ENCODE measurements at regions not wholly inside any gene's neighbourhood (a gene's known extent, or its start where the extent isn't known, plus 50 kb on each side); places are given as distances from the start of the nearest gene placed in this dataset.

DNA sequence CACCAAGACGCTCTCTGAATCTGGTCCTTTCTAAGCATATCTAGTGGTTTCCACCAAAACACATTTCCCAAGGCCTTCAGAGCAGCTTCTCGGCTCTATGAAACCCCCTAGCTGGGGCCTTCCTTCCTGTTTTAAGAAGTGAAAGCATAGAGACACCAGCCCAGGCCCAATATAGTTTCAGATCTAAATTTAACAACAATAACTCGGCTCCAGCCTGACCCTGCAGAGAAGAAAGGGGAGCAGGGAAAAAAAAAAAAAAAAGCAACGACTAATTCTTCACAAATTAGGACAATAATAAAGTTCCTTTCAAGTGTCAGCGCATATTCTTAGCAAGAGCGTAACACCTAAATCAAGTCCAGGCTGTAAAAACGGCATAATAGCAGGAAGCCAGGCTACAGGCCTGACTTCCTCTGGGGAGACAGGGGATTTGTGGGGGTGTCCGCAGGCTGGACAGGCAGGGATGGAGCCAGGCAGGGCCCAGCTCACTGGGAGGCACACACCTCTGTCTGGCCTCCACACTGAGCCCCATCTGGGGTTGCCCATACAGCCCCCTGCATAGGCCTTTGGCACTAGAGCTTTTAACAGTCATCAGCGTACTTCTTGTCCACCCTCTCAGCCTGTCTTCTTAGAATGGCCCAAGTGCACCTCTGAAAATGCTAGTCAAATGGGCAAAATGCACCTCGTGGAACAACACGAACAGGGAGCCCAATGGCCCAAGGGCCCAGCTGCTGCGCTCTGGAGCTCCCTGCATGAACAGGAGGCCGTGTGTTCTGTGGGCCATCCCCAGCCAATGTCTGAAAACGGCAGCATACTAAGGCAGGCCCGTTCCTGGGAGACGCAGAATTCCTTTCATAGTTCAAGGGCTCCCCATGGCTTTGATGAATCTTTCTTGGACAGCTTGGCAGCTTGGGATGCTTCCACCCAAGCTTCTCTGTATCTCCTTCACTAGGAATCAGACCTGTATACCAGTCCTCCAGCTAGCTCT is 772.9 kb downstream of the MED13L start:
- DNase-seq (ENCODE audit: low spot score): no peak
- intact Hi-C loops (cut with DNase I): no loop called here

DNA sequence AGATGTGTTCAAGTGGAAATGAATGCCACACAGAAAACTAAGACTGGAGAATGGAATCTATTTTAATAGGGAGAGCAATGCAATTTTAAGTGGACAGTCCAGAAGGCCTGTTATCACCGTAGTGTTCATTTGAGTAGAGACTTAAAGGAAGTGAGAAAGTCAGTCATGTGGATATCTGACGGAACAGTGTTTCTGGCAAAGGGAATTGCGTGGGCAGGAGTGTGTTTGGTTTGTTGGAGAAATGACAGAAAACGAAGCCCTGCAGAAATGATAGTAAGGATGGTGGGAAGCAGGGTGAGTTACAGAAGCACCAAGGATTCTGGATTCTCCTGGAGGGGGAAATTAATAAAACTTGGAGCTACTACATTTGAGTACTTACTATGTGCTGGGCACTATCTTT is 776.6 kb downstream of the MED13L start:
- no peak for DNase-seq (ENCODE audit: low spot score)
- intact Hi-C loops (cut with DNase I): no loop called here

DNA sequence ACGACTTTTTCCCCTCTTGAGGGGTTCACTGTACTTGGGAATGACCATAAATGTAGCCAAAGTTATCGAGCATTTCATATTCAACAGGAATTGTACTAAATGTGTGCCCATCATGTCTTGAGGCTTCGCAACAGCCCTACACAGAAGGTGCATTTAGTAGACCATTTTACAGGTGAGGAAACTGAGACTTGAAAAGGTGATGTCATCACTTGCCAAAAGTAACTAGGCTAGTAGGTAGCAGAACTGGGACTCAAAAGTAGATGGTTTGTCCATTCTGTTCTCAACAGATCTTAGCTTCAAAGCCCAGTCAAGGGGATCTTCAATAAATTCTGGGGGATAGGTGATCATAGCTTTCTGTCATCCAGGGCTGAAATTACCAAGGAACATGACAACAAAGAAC is 782.2 kb downstream of the MED13L start:
- intact Hi-C loops (cut with DNase I): no loop called here

DNA sequence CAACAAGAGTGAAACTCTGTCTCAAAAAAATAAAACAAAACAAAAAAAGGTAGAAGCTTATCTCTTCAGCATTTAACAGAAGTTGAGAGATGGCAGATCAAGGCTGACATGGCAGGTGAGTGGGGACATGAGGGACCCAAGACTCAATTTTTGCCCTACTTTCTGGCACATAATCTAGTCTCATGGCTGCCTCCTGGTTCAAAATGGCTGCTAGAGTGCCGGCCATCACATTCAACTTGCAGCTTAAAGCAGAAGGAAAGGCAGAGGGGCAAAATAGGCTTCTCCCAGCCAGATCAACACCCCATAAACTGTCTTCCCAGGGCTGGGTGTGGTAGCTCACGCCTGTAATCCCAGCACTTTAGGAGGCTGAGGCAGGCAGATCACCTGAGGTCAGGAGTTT is 784.9 kb downstream of the MED13L start:
- DNase-seq (ENCODE audit: low spot score): no peak
- intact Hi-C loops (cut with DNase I): no loop called here

More for the DNA sequence above, 782.2 kb downstream of the MED13L start:
- DNase-seq (ENCODE audit: low spot score): no peak

DNA sequence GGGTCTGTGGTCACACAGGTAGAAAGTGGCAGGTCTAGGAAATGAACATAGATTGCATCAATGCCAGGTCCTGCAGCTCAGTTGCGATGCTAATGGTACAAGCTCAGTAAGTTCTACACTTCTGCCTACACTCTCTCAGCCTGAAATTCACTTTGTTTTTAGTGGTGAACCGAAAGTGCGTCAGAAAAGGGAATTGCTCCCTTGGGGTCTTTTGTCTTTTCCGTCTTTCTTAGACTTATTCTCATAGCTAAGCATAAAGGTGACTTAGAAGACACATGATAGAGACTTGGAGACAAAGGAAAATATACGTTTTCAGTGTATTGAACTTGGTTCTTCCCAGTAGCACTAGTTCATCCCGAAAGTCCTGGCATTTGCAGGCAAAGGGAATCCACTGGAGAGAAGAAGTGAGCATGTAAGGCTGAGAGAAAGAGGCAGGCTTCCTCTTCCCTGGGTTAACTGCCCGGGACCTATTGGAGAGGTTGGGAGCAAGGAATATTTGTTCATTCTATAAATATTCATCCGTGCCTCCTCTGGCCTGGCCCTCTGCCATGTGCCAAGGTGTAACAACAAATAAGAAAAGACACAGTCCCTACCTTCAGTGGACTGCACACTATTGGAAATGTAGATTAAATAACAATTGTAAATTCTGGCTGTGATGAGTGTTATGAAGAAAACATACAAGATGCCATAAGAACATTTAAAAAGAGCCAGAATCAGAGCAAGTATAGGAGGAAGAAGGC is 785.8 kb downstream of the MED13L start:
- DNase-seq (ENCODE audit: low spot score): no peak
- intact Hi-C loops (cut with DNase I): no loop called here

DNA sequence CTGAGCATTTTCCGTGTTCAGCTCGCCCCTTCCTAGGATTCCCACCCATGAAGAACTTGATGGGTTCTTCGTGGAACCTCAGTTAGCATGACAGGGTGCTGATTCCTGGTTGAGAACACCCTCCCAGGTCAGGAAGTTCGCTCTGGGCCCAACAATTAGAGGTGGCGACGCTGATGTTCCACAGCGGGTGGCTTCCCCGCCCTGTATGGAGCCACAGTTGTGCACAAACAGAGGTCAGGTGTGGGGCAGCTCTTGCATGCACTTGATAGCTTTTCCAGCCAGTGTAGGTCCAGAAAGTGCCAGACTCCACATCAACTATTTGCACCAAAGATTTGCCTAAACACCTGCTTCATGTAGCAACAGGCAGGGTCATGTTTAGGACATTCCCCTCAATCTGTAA is 788.2 kb downstream of the MED13L start:
- intact Hi-C loops (cut with DNase I): no loop called here
- no peak for DNase-seq (ENCODE audit: low spot score)

DNA sequence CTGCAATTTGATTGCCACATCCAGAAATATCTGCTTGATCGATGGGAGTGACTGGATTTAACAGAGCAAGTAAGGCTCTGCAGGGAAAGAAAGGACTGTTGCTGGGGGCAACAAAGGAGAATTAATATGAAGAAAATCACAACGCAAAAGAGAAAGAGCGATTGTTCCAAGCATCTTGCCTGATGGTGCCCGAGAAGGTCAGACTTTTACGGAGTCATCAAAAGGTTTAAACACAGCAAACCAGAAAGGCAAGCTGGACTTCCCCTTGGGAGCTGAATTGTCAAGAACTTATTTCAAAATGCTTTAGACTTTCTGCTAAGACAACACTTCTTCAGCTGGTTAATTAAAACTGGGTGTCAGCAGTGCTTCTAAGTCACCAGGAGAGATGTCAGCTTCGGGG is 791.5 kb downstream of the MED13L start:
- DNase-seq (ENCODE audit: low spot score): no peak
- intact Hi-C loops (cut with DNase I): no loop called here

DNA sequence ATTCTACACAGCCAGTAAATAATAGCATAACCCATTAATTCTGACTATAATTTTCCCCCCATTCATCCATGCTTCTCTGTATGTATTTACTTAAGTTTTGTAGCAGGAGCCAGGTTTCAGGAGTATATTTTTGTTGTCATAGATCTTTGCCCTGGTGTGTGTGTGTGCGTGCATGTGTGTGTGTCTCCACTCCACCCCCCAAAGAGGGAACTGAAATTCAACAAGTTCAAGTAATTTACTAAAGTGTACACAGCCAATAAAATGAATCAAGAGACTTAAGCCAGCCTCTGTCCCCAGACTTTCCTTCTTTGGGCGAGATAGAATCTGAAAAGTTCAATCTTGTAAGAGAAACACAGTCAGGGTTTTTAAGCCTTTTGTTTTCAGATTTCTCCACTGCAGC is 792.0 kb downstream of the MED13L start:
- no peak for DNase-seq (ENCODE audit: low spot score)
- intact Hi-C loops (cut with DNase I): no loop called here

DNA sequence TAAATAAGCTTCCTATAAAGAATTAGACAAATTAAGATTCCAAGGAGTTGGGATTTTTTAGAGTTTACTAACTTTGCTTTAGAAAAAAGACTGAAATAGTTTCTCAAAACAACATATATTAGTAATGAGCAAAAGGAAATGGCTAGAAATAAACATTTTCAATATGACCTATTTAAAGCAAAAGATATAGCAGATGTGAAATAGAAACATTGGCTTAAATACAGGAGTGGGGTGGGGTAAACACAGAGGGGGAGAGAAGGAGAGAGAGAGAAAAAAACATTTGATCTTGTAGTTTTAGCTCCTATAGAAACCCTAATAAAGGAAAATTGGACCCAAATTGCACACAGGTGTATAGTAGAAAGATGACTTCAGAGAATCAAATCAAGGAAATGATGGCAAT is 794.5 kb downstream of the MED13L start:
- no peak for DNase-seq (ENCODE audit: low spot score)
- intact Hi-C loops (cut with DNase I): no loop called here

DNA sequence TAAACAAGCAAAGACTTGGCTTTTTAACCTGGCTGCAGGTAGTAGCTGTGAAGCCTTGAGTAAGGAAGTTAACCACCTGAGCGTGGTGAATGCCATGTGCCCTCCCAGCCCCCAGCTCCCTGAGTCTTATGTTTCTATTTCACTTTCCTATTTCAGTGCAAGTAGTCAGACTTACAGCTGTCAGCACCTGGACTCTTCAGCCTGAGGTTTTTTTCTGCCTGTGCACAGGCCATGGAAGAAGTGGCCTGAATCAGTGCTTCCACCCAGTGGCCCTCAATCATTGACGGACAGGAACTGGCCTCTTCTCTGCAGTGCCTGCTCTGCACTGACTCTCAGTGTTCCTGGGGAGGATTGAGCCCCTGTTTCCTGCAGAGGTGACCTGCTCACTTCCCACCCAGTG is 796.4 kb downstream of the MED13L start:
- intact Hi-C loops (cut with DNase I): no loop called here
- no peak for DNase-seq (ENCODE audit: low spot score)

DNA sequence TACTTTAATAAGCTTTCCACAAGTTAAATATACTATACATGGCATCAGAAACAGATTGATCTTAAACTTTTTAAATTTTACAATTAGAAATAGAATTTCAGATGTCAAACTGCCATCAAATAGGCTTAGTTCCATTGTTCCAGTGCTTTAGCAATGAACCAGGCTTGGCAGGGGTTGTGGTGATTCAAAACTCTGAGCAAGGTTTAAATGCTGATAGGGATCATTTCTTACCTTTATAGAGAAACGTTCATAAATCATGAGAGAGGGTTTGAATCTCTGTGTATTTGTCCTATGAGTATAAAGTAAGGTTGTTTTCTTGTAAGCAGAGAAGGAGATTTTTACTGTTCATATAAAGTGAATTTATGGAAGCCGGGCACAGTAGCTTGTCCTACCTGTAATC is 794.5 kb upstream of the TBX3 start:
- intact Hi-C loops (cut with DNase I): no loop called here
- no peak for DNase-seq (ENCODE audit: low spot score)

DNA sequence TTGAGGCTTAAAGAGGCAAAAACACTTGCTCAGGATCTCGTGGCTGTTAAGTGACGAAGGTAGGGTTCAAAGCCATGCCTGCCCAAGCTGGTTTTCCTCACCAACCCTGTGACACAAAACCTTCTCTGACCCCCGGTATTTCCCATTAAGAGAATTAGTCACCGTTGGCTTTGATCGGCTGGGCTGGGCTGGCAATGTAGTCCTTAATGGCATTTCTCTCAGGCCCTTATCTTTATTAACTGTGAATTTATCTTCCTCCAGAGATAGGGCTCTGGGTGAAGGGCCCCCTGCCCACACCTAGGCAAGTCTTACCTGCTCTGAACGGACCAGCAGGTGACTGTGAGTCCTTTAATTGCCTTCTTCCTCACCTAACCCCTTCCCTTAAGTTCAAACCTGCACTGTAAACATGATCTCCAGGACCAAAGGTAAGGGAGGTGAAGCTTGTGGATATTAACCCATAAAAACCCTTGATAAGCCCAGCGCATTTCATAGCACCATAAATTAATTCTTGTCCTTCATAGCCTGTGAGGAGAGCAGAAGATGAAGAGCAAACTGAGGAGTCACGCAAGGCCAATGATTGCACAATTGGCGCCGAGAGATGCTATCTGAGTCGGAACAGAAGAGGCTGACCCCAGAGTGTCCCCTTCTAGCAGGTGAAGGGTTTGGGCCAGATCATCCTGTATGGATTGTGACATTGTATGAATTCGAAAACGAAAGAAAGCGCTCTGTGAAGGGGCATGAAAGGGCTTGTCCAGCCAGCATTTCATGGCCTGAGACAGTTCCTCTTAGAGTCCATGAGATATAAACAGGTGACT is 790.8 kb upstream of the TBX3 start:
- no peak for DNase-seq (ENCODE audit: low spot score)
- intact Hi-C loops (cut with DNase I): no loop called here

DNA sequence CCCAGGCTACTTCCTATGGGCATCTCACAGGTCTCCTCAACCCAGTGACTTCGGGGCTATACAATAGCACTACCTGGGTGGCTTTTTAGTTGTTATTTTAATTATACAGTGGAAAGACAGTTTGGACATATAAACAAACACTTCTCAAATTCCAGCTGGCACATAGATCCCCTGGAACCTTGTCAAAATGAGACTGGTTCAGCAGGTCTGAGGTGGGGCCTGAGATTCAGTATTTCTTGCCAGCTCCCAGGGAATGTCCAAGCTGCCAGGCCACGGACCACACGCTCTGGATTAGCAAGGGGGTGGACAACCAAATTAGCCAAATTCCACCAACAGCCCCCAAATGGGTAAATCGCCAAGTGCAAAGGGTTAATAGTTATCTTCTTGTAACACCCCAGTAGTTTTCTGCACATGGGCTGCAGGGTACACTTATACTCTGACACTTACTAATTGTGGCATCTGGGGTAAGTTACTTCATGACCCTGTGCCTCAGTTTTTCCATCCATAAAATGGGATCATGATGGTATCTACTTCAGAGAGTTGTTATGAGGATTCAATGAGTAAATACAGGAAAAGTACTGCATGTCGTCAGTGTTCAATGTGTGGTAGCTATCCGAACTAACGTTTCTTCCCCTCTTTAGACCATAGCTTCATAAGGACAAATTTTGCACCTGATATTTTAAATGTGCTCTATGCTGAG is 789.4 kb upstream of the TBX3 start:
- intact Hi-C loops (cut with DNase I): no loop called here
- DNase-seq (ENCODE audit: low spot score): no peak

DNA sequence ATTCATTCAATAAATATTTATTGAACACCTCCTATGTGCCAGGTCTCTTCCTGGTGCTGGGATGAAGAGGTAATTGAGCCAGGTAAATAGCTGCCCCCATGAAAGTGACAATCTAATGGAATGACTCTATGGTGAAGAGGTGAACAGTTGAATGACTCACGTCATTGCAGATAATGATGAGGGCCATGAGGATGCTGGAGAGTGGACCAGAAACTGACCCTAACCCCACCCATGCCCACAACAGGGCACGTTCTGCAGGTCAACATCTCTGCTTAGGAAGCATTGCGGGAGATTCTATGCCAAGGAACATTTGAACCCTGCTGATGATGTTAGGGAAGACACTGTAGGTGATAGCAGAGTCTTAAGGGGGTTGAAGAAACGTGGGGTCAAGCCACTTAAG is 788.9 kb upstream of the TBX3 start:
- DNase-seq (ENCODE audit: low spot score): no peak
- intact Hi-C loops (cut with DNase I): no loop called here

DNA sequence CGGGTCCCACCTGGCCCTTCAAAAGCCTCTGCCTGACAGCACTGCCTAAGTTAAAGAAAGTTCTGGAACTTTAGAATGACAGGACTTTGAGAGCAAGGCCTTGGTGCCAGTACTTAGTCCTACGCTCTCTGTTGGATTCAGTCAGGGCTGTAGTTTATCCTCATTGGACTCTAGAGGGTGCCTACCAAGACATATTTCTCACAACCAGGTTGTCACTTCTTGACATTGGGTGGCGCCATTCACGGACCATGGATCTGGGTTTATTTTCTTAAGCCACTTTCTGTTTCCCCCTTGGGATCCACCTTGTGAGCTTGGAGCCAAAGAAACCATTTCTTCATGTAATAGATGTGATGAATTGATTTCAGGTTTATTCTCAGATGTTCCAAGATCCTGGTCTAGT is 787.0 kb upstream of the TBX3 start:
- intact Hi-C loops (cut with DNase I): no loop called here
- DNase-seq (ENCODE audit: low spot score): no peak

DNA sequence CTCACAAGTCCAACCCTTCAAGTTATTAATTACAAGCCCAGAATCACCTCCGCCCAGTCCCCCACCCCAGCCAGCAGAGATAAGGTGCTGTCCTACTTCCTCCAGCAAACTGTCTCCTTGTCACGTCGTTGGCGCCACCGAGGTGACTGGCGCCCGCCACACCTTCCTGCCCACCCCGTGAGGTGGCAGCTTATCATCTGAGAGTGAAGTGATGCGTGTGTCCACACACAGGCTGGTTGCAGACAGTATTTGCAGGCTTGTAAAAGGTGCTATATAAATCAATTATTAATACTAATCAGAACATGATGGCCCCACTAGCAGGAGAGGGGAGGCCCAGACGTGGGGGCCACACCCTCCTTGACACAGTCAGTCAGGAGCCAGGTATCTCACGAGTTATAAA is 786.6 kb upstream of the TBX3 start:
- intact Hi-C loops (cut with DNase I): no loop called here

DNA sequence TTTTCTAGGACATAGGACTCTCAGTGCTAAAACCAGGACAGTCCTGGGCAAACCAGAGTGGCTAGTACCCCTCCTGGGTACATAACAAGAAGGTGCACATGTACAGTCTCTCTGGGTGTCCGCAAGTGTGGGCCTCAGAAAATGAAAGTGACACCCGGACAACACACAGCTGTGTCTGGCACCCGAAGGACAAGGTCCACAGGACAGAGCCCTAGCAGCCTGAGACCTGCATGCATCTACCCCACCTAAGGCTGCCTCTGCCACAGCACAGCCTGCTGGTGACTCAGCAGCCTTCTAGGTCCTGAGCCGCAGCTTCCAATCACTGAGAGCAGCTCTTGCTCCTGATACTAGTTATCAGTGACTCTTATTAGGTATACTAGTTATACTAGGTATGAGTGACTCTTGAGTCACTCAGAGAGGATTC is 784.1 kb upstream of the TBX3 start:
- intact Hi-C loops (cut with DNase I): no loop called here
- no peak for DNase-seq (ENCODE audit: low spot score)

More for the DNA sequence above, 786.6 kb upstream of the TBX3 start:
- DNase-seq (ENCODE audit: low spot score): no peak

DNA sequence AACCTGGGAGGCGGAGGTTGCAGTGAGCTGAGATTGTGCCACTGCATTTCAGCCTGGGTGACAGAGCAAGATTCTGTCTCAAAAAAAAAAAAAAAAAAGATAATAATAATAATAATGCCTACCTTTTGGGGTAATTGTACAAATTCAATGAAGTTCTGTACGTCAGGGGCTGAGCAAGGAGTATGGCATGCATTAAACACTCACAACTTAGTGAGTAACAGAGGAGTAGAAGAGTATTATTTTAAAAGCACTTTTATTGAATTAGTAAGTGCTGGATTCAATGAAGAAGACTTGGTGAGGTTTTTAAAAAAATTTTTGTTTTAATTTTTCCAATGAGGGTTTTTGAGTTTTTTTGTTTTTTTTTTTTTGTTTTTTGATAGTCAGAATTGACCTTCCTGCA is 783.6 kb upstream of the TBX3 start:
- intact Hi-C loops (cut with DNase I): no loop called here
- DNase-seq (ENCODE audit: low spot score): no peak

DNA sequence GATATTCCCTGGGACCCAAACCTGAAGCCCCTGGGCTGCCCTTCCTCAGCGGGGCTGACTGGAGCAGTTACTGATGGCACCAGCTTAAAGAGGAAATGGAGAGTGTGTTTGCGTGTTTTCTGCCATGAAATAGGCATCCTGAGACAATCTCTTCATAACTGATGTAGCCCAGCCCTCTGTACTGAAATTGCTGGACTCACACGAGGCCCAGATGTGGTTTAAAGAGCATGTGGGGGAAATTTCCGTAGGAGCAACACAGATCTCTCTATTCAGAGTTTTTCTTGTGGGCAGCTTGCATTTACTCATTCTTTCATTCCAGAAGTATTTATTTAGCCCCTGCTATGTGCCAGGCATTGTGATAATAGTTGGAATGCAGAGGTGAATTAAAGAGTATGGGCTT is 782.1 kb upstream of the TBX3 start:
- no peak for DNase-seq (ENCODE audit: low spot score)
- intact Hi-C loops (cut with DNase I): no loop called here
